H9 (cell line): ENCODE measurements at regions not wholly inside any gene's neighbourhood (a gene's known extent, or its start where the extent isn't known, plus 50 kb on each side); places are given as distances from the start of the nearest gene placed in this dataset.

Source experiments
- DNase-seq: peaks from one replicate; pipeline ENCODE4 v3.0.0-alpha.2; 2017
- H2AFZ ChIP-seq: one replicate; pipeline ENCODE4 v1.6.1; 2013; ENCODE audit warnings: mild to moderate bottlenecking, low read length, control low read depth, moderate library complexity
- H2AK5ac ChIP-seq: 2 replicates; pipeline ENCODE4 v1.6.1; 2013; ENCODE audit warnings: low read length, control low read depth, mixed read lengths; ENCODE audit not compliant: insufficient read length
- H2BK120ac ChIP-seq: one replicate; pipeline ENCODE4 v1.6.1; 2013; ENCODE audit warnings: low read depth, mild to moderate bottlenecking, low read length, control low read depth, inconsistent platforms; ENCODE audit not compliant: poor library complexity, severe bottlenecking
- H2BK12ac ChIP-seq: 2 replicates; pipeline ENCODE4 v1.6.1; 2013; ENCODE audit warnings: low read length, control low read depth, mixed read lengths, low read depth; ENCODE audit not compliant: insufficient read length
- H2BK15ac ChIP-seq: 2 replicates; pipeline ENCODE4 v1.6.1; 2013; ENCODE audit warnings: low read depth, low read length, control low read depth
- H2BK20ac ChIP-seq: one replicate; pipeline ENCODE4 v1.6.1; 2013; ENCODE audit warnings: low read depth, mild to moderate bottlenecking, low read length, control low read depth, inconsistent platforms; ENCODE audit not compliant: poor library complexity, severe bottlenecking
- H2BK5ac ChIP-seq: 2 replicates; pipeline ENCODE4 v1.6.1; 2013; ENCODE audit warnings: low read length, control low read depth, mixed read lengths; ENCODE audit not compliant: insufficient read length
- H3K14ac ChIP-seq: 2 replicates; pipeline ENCODE4 v1.6.1; 2013; ENCODE audit warnings: low read length, control low read depth; ENCODE audit not compliant: insufficient read depth
- H3K18ac ChIP-seq: 2 replicates; pipeline ENCODE4 v1.6.1; 2013; ENCODE audit warnings: low read depth, mild to moderate bottlenecking, mixed read lengths, low read length, control low read depth; ENCODE audit not compliant: insufficient read length
- H3K23ac ChIP-seq: 2 replicates; pipeline ENCODE4 v1.6.1; 2013; ENCODE audit warnings: low read length, control low read depth, mixed read lengths, low read depth; ENCODE audit not compliant: insufficient read length
- H3K23me2 ChIP-seq: 2 replicates; pipeline ENCODE4 v1.6.1; 2013; ENCODE audit warnings: low read depth, mild to moderate bottlenecking, mixed read lengths, low read length, control low read depth; ENCODE audit not compliant: insufficient read length, poor library complexity, severe bottlenecking
- H3K27ac ChIP-seq: 2 replicates; pipeline ENCODE4 v1.5.1; 2013; ENCODE audit warnings: low read length, control low read depth, mixed read lengths, low read depth; ENCODE audit not compliant: insufficient read length
- H3K27me3 ChIP-seq: 2 replicates; pipeline ENCODE4 v1.6.1; 2013; ENCODE audit warnings: low read length, control low read depth, inconsistent platforms; ENCODE audit not compliant: insufficient read depth
- H3K4ac ChIP-seq: 2 replicates; pipeline ENCODE4 v1.6.1; 2013; ENCODE audit warnings: low read depth, mild to moderate bottlenecking, control low read depth, inconsistent platforms, low read length, moderate library complexity
- H3K4me1 ChIP-seq: 2 replicates; pipeline ENCODE4 v1.6.1; 2013; ENCODE audit warnings: low read length, control low read depth, inconsistent platforms; ENCODE audit not compliant: insufficient read depth
- H3K4me2 ChIP-seq: 2 replicates; pipeline ENCODE4 v1.6.1; 2013; ENCODE audit warnings: low read length, control low read depth, mixed read lengths; ENCODE audit not compliant: insufficient read length, insufficient read depth
- H3K56ac ChIP-seq: 2 replicates; pipeline ENCODE4 v1.6.1; 2013; ENCODE audit warnings: low read depth, mild to moderate bottlenecking, mixed read lengths, low read length, control low read depth; ENCODE audit not compliant: insufficient read length
- H3K79me1 ChIP-seq: 2 replicates; pipeline ENCODE4 v1.6.1; 2013; ENCODE audit warnings: low read depth, mild to moderate bottlenecking, moderate library complexity, low read length, control low read depth, inconsistent platforms; ENCODE audit not compliant: insufficient read depth, poor library complexity, severe bottlenecking
- H3K79me2 ChIP-seq: 2 replicates; pipeline ENCODE4 v1.6.1; 2013; ENCODE audit warnings: low read length, control low read depth, inconsistent platforms; ENCODE audit not compliant: insufficient read depth
- H3K9ac ChIP-seq: 2 replicates; pipeline ENCODE4 v1.6.1; 2013; ENCODE audit warnings: low read length, control low read depth, mixed read lengths; ENCODE audit not compliant: insufficient read length; ENCODE audit errors: extremely low read depth
- H3K9me3 ChIP-seq: one replicate; pipeline ENCODE4 v1.6.1; 2013; ENCODE audit warnings: low read depth, low read length, inconsistent platforms; ENCODE audit not compliant: control insufficient read depth
- H3T11ph ChIP-seq: one replicate; pipeline ENCODE4 v1.6.1; 2013; ENCODE audit warnings: mild to moderate bottlenecking, low read length, control low read depth, inconsistent platforms
- H4K20me1 ChIP-seq: one replicate; pipeline ENCODE4 v1.6.1; 2013; ENCODE audit not compliant: control insufficient read depth, insufficient read length, insufficient read depth
- H4K5ac ChIP-seq: 2 replicates; pipeline ENCODE4 v1.6.1; 2013; ENCODE audit warnings: low read depth, mild to moderate bottlenecking, mixed read lengths, low read length, control low read depth; ENCODE audit not compliant: insufficient read length
- H4K8ac ChIP-seq: replicated peaks from 2 replicates; pipeline ENCODE4 v1.6.1; 2013; ENCODE audit warnings: low read length, control low read depth, mixed read lengths, low read depth; ENCODE audit not compliant: insufficient read length
- H4K91ac ChIP-seq: 2 replicates; pipeline ENCODE4 v1.6.1; 2013; ENCODE audit warnings: low read depth, mild to moderate bottlenecking, moderate library complexity, mixed read lengths, low read length, control low read depth; ENCODE audit not compliant: insufficient read length
- H3K27ac Mint-ChIP-seq, 3 experiments: 2 replicates in 2 of 3; 3 replicates in 1 of 3; pipeline ENCODE4 v1.8.0; 2020 to 2021; ENCODE audit warnings: mixed read lengths in 3 of 3, mild to moderate bottlenecking in 1 of 3, moderate library complexity in 1 of 3
- H3K27me3 Mint-ChIP-seq: 2 replicates; pipeline ENCODE4 v1.8.0; 2021; ENCODE audit warnings: low read depth, mild to moderate bottlenecking, moderate library complexity, mixed read lengths
- H3K36me3 Mint-ChIP-seq, 3 experiments: 2 replicates in 2 of 3; 3 replicates in 1 of 3; pipeline ENCODE4 v1.8.0; 2020 to 2021; ENCODE audit warnings: low read depth in 3 of 3, mixed read lengths in 3 of 3; ENCODE audit not compliant: insufficient read depth in 1 of 3
- H3K4me1 Mint-ChIP-seq, 2 experiments: 2 replicates each; pipeline ENCODE4 v1.8.0; 2020; ENCODE audit warnings: mixed read lengths in 2 of 2
- H3K4me3 Mint-ChIP-seq, 2 experiments: 2 replicates in 1 of 2; 3 replicates in 1 of 2; pipeline ENCODE4 v1.8.0; 2020 to 2021; ENCODE audit warnings: mild to moderate bottlenecking in 2 of 2, mixed read lengths in 2 of 2, moderate library complexity in 1 of 2
- H3K9me3 Mint-ChIP-seq, 2 experiments: 2 replicates in 1 of 2; 3 replicates in 1 of 2; pipeline ENCODE4 v1.8.0; 2020; ENCODE audit warnings: mild to moderate bottlenecking in 2 of 2, mixed read lengths in 2 of 2, moderate library complexity in 1 of 2
- CTCF ChIP-seq: fragments of 200-600 bp; sonication (generic); conservative IDR thresholded peaks from 3 replicates; pipeline ENCODE4 v1.8.0; 2021; ENCODE audit warnings: antibody characterized with exemption, mild to moderate bottlenecking
- WGBS: extraction: QIAGEN DNeasy Blood & Tissue Kit; methylation state at CpG from one replicate; pipeline ENCODE4 v1.1.7; 2013; ENCODE audit warnings: missing lambda C conversion rate, low lambda C conversion rate, mixed read lengths; ENCODE audit not compliant: insufficient read length; ENCODE audit errors: extremely low coverage; 5-methylcytosine and 5-hydroxymethylcytosine counted together

GRCh38 chr4:184528051-184528450, 53.7 kb upstream of the IRF2 start:
- no peak overlapping the region for H3K4me3 Mint-ChIP-seq
- no peaks in the 10 kb centered on the region for H3K79me1 ChIP-seq
- peaks cover 8 to 28% of the 10 kb centered on the region in 2 experiments; a peak in 4 of 5 replicates for H3K9me3 Mint-ChIP-seq
- no peak for TF ChIP-seq CTCF
- no peak overlapping the region for H4K5ac ChIP-seq
- no peak overlapping the region for H3T11ph ChIP-seq
- H4K8ac ChIP-seq: no peak overlapping the region
- no peak overlapping the region for H2BK5ac ChIP-seq
- H3K14ac ChIP-seq: no peak overlapping the region
- H3K36me3 Mint-ChIP-seq: peaks cover 0 to 24% (median 14%) of the 10 kb centered on the region in 3 experiments; a peak in 6 of 7 replicates
- H3K4ac ChIP-seq: no peak overlapping the region
- H3K23ac ChIP-seq: no peak overlapping the region
- H2AK5ac ChIP-seq: no peak overlapping the region
- H3K4me1 ChIP-seq: no peaks in the 10 kb centered on the region; the same call in 1 of the 2 replicates
- DNase-seq: no peak
- peaks cover 3 to 11% of the 10 kb centered on the region in 2 experiments; a peak in 3 of 4 replicates for H3K4me1 Mint-ChIP-seq
- H4K20me1 ChIP-seq: no peaks in the 10 kb centered on the region
- H3K9me3 ChIP-seq: no peaks in the 10 kb centered on the region
- H3K27ac ChIP-seq: no peak overlapping the region
- H3K18ac ChIP-seq: no peak overlapping the region
- no peak overlapping the region for H2BK15ac ChIP-seq
- WGBS: no CpG with 5 or more reads among the region's 5 CpGs
- no peak overlapping the region for H3K56ac ChIP-seq
- H3K27me3 ChIP-seq: no peaks in the 10 kb centered on the region
- no peak overlapping the region for H3K9ac ChIP-seq
- no peaks in the 10 kb centered on the region for H3K23me2 ChIP-seq
- H2AFZ ChIP-seq: no peak overlapping the region
- H4K91ac ChIP-seq: no peak overlapping the region
- H3K27ac Mint-ChIP-seq: no peak overlapping the region
- H3K79me2 ChIP-seq: no peaks in the 10 kb centered on the region
- no peak overlapping the region for H2BK20ac ChIP-seq
- H3K4me2 ChIP-seq: no peak overlapping the region
- H2BK120ac ChIP-seq: no peak overlapping the region
- H3K27me3 Mint-ChIP-seq: no peaks in the 10 kb centered on the region
- no peak overlapping the region for H2BK12ac ChIP-seq
